Kidney epithelial cell (primary cell): ENCODE measurements at regions not wholly inside any gene's neighbourhood (a gene's known extent, or its start where the extent isn't known, plus 50 kb on each side); places are given as distances from the start of the nearest gene placed in this dataset.

Experiments
- DNase-seq: peaks from one replicate; pipeline ENCODE4 v3.0.0-alpha.2; 2010; ENCODE audit warnings: low read depth
- H3K27me3 ChIP-seq: 2 replicates; pipeline ENCODE4 v1.6.0; 2011; ENCODE audit warnings: low read length; ENCODE audit not compliant: control insufficient read depth, insufficient read depth
- H3K36me3 ChIP-seq: 2 replicates; pipeline ENCODE4 v1.5.1; 2011; ENCODE audit warnings: low read length; ENCODE audit not compliant: control insufficient read depth, insufficient read depth
- H3K4me3 ChIP-seq: 2 replicates; pipeline ENCODE4 v1.5.1; 2011; ENCODE audit warnings: low read depth, mild to moderate bottlenecking, control low read depth, low read length
- TF ChIP-seq, protein P1 (sequence below): IDR thresholded peaks from 2 replicates; pipeline ENCODE4 v1.5.1; 2011; ENCODE audit warnings: mild to moderate bottlenecking, moderate library complexity, low read length, control low read depth, inconsistent platforms; ENCODE audit not compliant: insufficient read depth, poor library complexity, severe bottlenecking

DNA sequence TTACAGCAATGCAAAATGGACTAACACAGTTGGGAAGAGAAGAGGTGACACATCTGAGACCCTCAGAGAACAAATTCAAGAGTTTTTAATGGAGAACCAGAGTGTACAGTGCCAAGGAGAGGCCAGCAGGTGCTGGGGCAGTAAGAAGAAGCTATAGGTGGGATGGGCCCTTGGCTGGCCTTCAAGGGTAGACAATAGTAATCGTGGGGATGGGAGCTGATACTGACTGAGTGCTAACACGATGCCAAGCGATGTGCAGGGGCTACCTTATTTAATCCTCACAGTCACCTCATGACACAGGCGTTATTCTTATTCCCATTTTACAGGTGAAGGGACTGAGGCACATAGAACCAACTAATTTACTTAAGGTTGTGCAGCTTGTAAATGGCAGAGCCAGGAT, 131.9 kb upstream of the ID2 start:
- H3K36me3 ChIP-seq: no peaks in the 10 kb centered on the region
- no peaks in the 10 kb centered on the region for H3K27me3 ChIP-seq
- H3K4me3 ChIP-seq: no peak overlapping the region
- no peak for DNase-seq
- TF ChIP-seq, protein P1, sequence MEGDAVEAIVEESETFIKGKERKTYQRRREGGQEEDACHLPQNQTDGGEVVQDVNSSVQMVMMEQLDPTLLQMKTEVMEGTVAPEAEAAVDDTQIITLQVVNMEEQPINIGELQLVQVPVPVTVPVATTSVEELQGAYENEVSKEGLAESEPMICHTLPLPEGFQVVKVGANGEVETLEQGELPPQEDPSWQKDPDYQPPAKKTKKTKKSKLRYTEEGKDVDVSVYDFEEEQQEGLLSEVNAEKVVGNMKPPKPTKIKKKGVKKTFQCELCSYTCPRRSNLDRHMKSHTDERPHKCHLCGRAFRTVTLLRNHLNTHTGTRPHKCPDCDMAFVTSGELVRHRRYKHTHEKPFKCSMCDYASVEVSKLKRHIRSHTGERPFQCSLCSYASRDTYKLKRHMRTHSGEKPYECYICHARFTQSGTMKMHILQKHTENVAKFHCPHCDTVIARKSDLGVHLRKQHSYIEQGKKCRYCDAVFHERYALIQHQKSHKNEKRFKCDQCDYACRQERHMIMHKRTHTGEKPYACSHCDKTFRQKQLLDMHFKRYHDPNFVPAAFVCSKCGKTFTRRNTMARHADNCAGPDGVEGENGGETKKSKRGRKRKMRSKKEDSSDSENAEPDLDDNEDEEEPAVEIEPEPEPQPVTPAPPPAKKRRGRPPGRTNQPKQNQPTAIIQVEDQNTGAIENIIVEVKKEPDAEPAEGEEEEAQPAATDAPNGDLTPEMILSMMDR: no peak

DNA sequence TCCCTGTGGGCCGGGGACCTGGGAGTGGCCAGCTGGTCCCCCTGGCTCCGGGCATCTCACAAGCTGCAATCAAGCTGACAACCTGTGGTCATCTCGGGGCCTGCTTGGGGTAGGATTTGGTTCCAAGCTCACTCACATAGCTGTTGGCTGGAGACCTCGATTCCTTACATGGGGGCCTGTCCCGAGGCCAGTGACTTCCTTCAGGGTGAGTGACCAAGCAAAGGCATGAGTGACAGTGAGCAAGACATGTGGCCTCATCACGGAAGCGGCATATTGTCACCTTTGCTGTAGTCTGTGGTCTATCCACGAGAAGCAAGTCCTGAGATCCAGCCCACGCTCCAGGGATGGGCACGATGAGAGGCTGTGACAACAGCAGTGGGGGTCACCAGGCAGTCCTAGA, 131.4 kb upstream of the ID2 start:
- no peak for DNase-seq
- Histone ChIP-seq H3K4me3 (no peak overlapping the region), H3K27me3 (no peaks in the 10 kb centered on the region), H3K36me3 (no peaks in the 10 kb centered on the region)
- TF ChIP-seq, protein P1: no peak

DNA sequence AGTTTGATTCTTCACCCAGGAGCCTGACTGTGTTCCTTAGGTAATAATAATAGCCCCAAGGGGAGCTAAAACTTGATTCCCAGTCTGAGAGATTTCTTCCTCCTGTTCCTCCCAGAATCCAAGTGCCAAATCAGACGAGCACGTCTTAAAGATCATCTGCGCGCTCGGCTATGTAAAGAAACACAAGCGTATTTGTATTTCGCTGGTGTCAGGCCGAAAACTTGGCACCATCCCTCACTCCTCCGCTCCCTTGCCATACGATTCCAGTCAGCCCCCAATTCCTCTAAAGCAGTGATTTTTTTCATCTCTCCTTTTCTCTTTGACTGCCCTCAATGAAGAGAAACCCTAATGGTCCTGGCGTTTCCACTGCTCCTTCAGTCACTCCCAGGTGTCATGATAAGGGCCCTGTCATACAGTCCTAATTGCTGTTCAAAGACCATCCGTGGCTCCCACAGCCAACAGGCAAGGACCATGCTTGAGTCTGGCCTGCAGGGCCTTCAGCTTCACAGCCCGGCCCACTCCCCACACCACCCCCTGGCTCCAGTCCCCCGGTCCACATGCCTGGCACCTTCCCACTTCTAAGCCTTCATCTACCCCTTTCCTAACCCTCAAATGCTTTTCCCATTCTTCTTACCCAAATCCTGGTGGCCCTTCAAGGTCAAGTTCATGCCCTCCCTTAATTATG, 130.8 kb upstream of the ID2 start:
- no peak overlapping the region for H3K4me3 ChIP-seq
- DNase-seq: no peak
- TF ChIP-seq, protein P1: no peak
- H3K27me3 ChIP-seq: no peaks in the 10 kb centered on the region
- H3K36me3 ChIP-seq: no peaks in the 10 kb centered on the region

DNA sequence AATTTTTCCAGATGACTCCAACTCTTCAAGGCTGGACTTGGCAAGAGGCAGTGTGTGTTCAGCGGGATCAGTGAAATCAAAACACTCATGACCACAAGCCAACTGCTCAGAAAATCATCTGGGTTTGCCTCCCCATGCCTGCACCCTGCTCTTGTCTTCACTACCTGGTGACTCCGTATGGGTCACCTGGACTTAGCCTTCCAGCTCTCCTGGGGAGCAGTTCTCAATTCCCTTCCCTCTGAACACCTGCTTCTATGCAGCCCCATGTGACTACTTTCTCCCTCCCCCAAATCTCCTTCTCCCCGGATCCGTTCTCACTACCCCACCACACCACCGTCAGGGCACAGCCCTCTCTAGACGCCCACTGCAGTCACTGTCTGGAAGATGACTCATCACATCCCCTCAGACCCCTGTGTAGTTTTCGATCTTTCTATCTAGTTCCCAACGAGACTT, 130.2 kb upstream of the ID2 start:
- Histone ChIP-seq H3K4me3 (no peak overlapping the region), H3K36me3 (no peaks in the 10 kb centered on the region), H3K27me3 (no peaks in the 10 kb centered on the region)
- TF ChIP-seq, protein P1: no peak
- DNase-seq: no peak

DNA sequence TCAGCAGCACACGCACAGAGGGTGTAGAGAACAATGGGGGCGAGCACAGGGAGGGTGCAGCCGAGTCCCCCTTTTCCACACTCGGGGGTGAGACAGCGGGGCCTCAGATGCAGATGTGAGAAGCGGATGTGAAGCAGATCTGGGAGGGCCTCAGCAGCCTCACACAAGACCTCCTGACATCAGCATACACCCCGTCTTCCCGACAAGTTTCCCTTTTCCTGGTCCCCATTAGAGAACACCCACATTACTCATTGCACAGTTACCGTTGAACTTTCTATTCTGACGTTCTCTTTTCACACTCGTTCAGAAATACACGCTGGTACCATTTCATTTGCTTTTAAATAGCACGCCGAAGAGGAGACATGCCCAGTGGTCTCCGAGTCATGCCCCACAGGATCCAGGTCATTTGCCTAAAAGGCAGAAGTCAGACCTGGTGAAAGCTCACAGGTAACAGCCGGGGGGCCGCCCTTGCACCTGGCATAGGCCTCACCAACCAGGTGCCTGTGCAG, 129.5 kb upstream of the ID2 start:
- Histone ChIP-seq H3K4me3 (no peak overlapping the region), H3K36me3 (no peaks in the 10 kb centered on the region), H3K27me3 (no peaks in the 10 kb centered on the region)
- no peak for DNase-seq
- TF ChIP-seq, protein P1: no peak

DNA sequence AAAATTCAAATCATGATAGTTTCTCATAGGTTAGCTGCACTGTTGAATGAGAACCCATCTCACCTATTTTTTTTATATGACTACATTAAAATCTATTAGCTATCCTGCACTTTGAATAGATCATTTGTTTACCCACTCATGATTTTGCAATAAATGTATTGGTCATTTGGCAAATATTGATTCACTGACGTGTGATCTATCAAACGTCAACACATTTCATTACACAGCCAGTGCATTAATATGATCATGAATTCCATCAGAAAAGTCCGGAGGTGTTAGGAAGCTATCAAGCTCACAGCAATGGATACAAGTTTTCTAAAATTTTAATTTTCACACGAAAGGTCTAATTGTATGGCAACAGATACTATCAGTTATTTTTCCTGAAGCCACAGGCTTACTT, 128.2 kb upstream of the ID2 start:
- Histone ChIP-seq H3K4me3 (no peak overlapping the region), H3K27me3 (no peaks in the 10 kb centered on the region), H3K36me3 (no peaks in the 10 kb centered on the region)
- DNase-seq: no peak
- TF ChIP-seq, protein P1: no peak
